Ectodermal cell (in vitro differentiated cells): ENCODE measurements at regions not wholly inside any gene's neighbourhood (a gene's known extent, or its start where the extent isn't known, plus 50 kb on each side); places are given as distances from the start of the nearest gene placed in this dataset.

Source experiments
- H3K27ac ChIP-seq: 2 replicates; pipeline ENCODE4 v1.7.0; 2013; ENCODE audit warnings: mild to moderate bottlenecking, low read depth, low read length; ENCODE audit not compliant: insufficient read depth, poor library complexity, severe bottlenecking
- H3K27me3 ChIP-seq: 2 replicates; pipeline ENCODE4 v1.7.0; 2013; ENCODE audit warnings: mild to moderate bottlenecking, low read length; ENCODE audit not compliant: insufficient read depth, control insufficient read depth, poor library complexity, severe bottlenecking
- H3K36me3 ChIP-seq: one replicate; pipeline ENCODE4 v1.7.0; 2013; ENCODE audit warnings: low read length; ENCODE audit not compliant: control insufficient read depth, insufficient read depth
- H3K4me1 ChIP-seq: one replicate; pipeline ENCODE4 v1.7.0; 2013; ENCODE audit warnings: low read length; ENCODE audit not compliant: control insufficient read depth, insufficient read depth
- H3K4me3 ChIP-seq: 2 replicates; pipeline ENCODE4 v1.7.0; 2013; ENCODE audit warnings: low read depth, low read length, control low read depth; ENCODE audit not compliant: insufficient read depth
- H3K9me3 ChIP-seq: 2 replicates; pipeline ENCODE4 v1.7.0; 2013; ENCODE audit warnings: mild to moderate bottlenecking, low read length, moderate library complexity; ENCODE audit not compliant: control insufficient read depth
- WGBS, 2 experiments: methylation state at CpG; one replicate each; pipeline ENCODE4 v1.1.7; 2013; ENCODE audit warnings: missing lambda C conversion rate in 2 of 2; 5-methylcytosine and 5-hydroxymethylcytosine counted together

DNA sequence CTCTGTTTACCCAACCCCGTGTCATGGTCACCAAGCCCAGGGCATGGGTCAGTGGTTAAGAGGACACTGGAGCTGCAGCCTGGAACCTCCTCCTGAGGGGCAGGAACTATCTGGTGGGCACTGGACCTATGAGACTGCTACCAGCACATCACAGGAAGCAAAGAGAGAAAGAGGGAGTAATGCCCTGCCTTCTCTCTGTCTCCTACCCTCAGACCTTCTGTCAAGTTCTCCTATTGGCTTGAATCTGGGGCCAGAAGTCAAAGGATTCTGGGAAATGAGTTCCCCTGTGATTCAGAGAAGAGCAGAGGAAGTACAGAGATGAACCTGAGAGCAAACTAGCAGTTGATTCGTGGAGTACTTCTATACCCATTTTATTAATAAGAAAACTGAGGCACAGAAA lies 123.0 kb upstream of the GNAO1 start:
- Histone ChIP-seq H3K27ac (no peak overlapping the region), H3K9me3 (no peaks in the 10 kb centered on the region), H3K27me3 (no peaks in the 10 kb centered on the region), H3K36me3 (no peaks in the 10 kb centered on the region), H3K4me1 (no peaks in the 10 kb centered on the region), H3K4me3 (no peak overlapping the region)
- 92 to 93% methylated on average over 1 to 2 of the region's 2 CpGs for WGBS, 2 experiments

DNA sequence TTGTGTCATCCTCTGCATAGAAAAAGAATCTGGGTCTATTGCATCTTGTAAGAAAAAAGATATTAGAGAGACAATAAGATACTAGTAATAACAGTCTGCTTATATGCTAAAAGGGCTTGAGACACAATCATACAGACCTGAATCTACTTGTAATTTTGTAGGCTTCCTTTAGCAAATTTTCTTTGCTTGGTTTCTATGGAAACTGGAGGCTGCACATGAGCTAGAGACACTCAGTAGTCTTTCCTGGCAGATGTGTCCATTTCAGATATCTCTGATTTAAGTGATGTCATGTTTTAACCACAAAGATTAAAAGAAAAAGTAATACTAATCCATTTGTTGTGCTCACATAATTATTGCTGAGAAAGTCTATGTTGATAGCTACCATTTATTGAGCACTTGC lies 123.9 kb upstream of the GNAO1 start:
- no peak overlapping the region for H3K4me3 ChIP-seq
- no peaks in the 10 kb centered on the region for H3K27me3 ChIP-seq
- H3K9me3 ChIP-seq: no peaks in the 10 kb centered on the region
- no peaks in the 10 kb centered on the region for H3K4me1 ChIP-seq
- H3K27ac ChIP-seq: no peak overlapping the region
- H3K36me3 ChIP-seq: no peaks in the 10 kb centered on the region

DNA sequence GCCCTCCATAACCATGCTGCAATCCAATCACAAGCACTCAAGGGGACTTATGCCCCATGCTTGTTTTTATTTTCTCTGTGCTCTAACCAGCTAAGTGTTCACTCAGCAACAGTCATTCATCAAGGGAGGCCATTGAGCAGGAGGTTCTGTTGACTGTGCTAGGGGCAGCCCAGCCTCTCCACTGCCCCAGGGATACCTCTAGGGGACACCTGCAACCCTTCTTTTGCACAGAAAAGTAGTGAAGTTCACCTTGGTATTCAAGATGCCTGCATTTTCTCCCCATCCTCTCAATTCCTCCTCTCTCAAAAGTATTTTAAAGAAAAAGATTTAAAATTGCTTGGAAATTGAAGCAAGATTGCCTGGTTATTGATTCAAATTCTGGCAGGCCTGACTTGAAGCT lies 124.7 kb upstream of the GNAO1 start:
- no peaks in the 10 kb centered on the region for H3K4me1 ChIP-seq
- H3K36me3 ChIP-seq: no peaks in the 10 kb centered on the region
- no peaks in the 10 kb centered on the region for H3K9me3 ChIP-seq
- no peak overlapping the region for H3K4me3 ChIP-seq
- H3K27ac ChIP-seq: no peak overlapping the region
- no peaks in the 10 kb centered on the region for H3K27me3 ChIP-seq

GRCh38 chr16:56063111-56063510 lies 128.2 kb upstream of the GNAO1 start:
- H3K27ac ChIP-seq: no peak overlapping the region
- no peaks in the 10 kb centered on the region for H3K9me3 ChIP-seq
- no peaks in the 10 kb centered on the region for H3K27me3 ChIP-seq
- no peaks in the 10 kb centered on the region for H3K4me1 ChIP-seq
- H3K36me3 ChIP-seq: no peaks in the 10 kb centered on the region
- no peak overlapping the region for H3K4me3 ChIP-seq

DNA sequence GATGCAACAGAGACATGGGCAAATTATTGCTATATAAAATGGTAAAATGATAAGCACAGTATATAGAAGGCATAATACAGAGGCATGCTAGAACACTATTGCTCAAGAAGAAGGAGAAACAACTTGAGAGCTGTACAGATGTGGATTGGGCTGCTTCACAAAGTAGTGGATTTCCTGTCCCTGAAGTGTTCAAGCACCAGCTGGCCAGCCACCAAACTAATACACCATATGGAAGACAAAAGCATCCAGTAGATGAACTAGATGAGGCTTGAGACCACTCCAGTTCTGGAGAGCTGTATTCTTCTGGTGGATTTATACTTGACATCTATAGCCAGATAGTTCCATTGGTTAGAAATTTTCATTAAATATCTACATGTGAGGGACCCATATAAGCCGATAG lies 134.1 kb upstream of the GNAO1 start:
- H3K4me3 ChIP-seq: no peak overlapping the region
- no peaks in the 10 kb centered on the region for H3K27me3 ChIP-seq
- WGBS, 2 experiments: 91 to 92% methylated on average over 1 of the region's 1 CpG
- no peaks in the 10 kb centered on the region for H3K9me3 ChIP-seq
- H3K4me1 ChIP-seq: no peaks in the 10 kb centered on the region
- no peak overlapping the region for H3K27ac ChIP-seq
- no peaks in the 10 kb centered on the region for H3K36me3 ChIP-seq

DNA sequence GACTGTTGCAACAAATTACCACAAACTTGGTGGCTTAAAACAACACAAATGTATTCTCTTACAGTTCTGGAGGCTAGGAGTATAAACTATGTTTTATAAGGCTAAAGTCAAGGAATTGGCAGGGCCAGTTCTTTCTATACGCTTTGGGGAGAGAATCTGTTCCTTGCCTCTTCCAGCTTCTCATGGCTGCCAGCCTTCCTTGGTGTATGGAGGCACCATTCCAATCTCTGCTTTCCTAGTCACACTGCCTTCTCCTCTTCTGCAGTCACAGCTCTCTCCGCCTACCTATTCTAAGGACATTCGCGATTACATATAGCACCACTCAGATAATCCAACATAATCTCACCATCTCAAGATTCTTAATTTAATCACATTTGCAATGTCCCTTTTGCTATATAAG lies 140.4 kb upstream of the GNAO1 start:
- H3K27ac ChIP-seq: no peak overlapping the region
- 89 to 96% methylated on average over 4 of the region's 4 CpGs for WGBS, 2 experiments
- H3K36me3 ChIP-seq: no peaks in the 10 kb centered on the region
- H3K9me3 ChIP-seq: no peaks in the 10 kb centered on the region
- no peaks in the 10 kb centered on the region for H3K4me1 ChIP-seq
- no peaks in the 10 kb centered on the region for H3K27me3 ChIP-seq
- H3K4me3 ChIP-seq: no peak overlapping the region

DNA sequence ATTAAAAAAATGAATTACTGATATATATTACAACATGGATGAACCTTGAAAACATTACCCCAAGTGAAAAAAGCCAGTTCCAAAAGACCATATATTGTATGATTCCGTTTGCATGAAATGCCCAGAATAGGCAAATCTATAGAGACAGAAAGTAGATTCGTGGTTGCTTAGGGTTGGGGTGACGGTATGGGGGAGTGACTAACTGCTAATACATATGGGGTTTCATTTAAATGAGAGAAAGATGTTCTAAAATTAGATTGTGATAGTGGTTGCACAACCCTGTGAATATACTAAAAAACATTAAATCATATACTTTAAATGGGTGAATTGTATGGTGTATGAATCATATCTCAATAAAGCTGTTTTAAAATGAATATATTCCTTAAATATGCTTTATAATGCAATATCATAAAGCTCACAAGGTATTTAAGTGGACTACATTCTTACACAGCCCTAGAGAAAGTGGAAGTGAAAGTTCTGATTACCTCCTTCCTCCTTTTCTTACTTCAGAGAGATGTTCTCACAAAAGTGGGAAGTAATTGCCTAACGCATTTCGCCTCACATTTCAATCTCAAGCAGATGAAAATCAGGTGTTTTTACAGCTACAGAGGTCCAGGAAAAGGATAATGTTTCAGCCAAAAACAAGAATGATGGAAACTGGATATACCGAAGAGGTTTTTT lies 142.7 kb upstream of the GNAO1 start:
- no peaks in the 10 kb centered on the region for H3K36me3 ChIP-seq
- H3K4me1 ChIP-seq: no peaks in the 10 kb centered on the region
- 94% methylated on average over 5 to 6 of the region's 6 CpGs for WGBS, 2 experiments
- no peaks in the 10 kb centered on the region for H3K27me3 ChIP-seq
- no peaks in the 10 kb centered on the region for H3K9me3 ChIP-seq
- H3K4me3 ChIP-seq: no peak overlapping the region
- H3K27ac ChIP-seq: no peak overlapping the region

- Histone ChIP-seq H3K9me3 (no peaks in the 10 kb centered on the region), H3K4me3 (no peak overlapping the region), H3K4me1 (no peaks in the 10 kb centered on the region), H3K36me3 (no peaks in the 10 kb centered on the region), H3K27me3 (no peaks in the 10 kb centered on the region), H3K27ac (no peak overlapping the region)
- WGBS, 2 experiments: 58 to 70% methylated on average over 3 to 4 of the region's 4 CpGs
These were observed 143.7 kb upstream of the GNAO1 start for GRCh38 chr16:56047307-56048234.

GRCh38 chr16:56042416-56042815 lies 148.9 kb upstream of the GNAO1 start:
- H3K27me3 ChIP-seq: no peaks in the 10 kb centered on the region
- no peaks in the 10 kb centered on the region for H3K4me1 ChIP-seq
- no peak overlapping the region for H3K27ac ChIP-seq
- H3K9me3 ChIP-seq: no peaks in the 10 kb centered on the region
- H3K4me3 ChIP-seq: no peak overlapping the region
- no peaks in the 10 kb centered on the region for H3K36me3 ChIP-seq
- 96 to 99% methylated on average over 4 of the region's 4 CpGs for WGBS, 2 experiments

- H3K4me3 ChIP-seq: no peak overlapping the region
- no peaks in the 10 kb centered on the region for H3K36me3 ChIP-seq
- no peaks in the 10 kb centered on the region for H3K4me1 ChIP-seq
- H3K27me3 ChIP-seq: no peaks in the 10 kb centered on the region
- H3K27ac ChIP-seq: no peak overlapping the region
- no peaks in the 10 kb centered on the region for H3K9me3 ChIP-seq
- 63 to 66% methylated on average over 4 of the region's 4 CpGs for WGBS, 2 experiments
These were observed 149.6 kb upstream of the GNAO1 start for GRCh38 chr16:56041556-56042140.
